ENCODE measurements at regions not wholly inside any gene's neighbourhood (a gene's known extent, or its start where the extent isn't known, plus 50 kb on each side); places are given as distances from the start of the nearest gene placed in this dataset.

GRCh38 chr21:38625000-38625399 is 126.7 kb upstream of the ERG start:
- TF ChIP-seq PITX1 (CRISPR knock-in tag; IDR thresholded peaks at IDR 0.05) (no peak), RAD21 (CRISPR knock-in tag; IDR thresholded peaks at IDR 0.05) (no peak), ZFP36 (IDR thresholded peaks at IDR 0.05; ENCODE audit: borderline replicate concordance, low read depth, low read length, partially characterized antibody) (no peak), SRF (IDR thresholded peaks at IDR 0.05; ENCODE audit: low read depth, low read length) (no peak), CTCF (CRISPR knock-in tag; IDR thresholded peaks at IDR 0.05) (no peak)
